HepG2 (cell line): ENCODE measurements at regions not wholly inside any gene's neighbourhood (a gene's known extent, or its start where the extent isn't known, plus 50 kb on each side); places are given as distances from the start of the nearest gene placed in this dataset.

Experiments
- ATAC-seq: fragments of 200-7000 bp; cut with Tn5 transposase; 3 replicates; pipeline ENCODE4 v1.9.1; 2020; ENCODE audit warnings: mild to moderate bottlenecking, moderate library complexity
- BruUV-seq: library from RNA; stranded (reverse); fragments of 400-500 nt; replicated peaks from 2 replicates; lab custom pipeline; 2021; lab: Mats Ljungman, UMichigan
- CTCF ChIA-PET: fragments of 300-600 bp; formaldehyde crosslinking; extraction: SDS; loops from one replicate; lab custom pipeline; 2021; ENCODE audit warnings: low total read pairs, inconsistent platforms, low intra/inter-chr PET ratio; lab: Yijun Ruan, JAX
- POLR2A ChIA-PET: fragments of 350-600 bp; sonication (Branson Sonifier 250); formaldehyde crosslinking; loops from one replicate; lab custom pipeline; 2020; ENCODE audit warnings: antibody characterized with exemption, inconsistent platforms; lab: Yijun Ruan, JAX
- DNase-seq: peaks from one replicate; pipeline ENCODE4 v3.0.0-alpha.2; 2015; ENCODE audit warnings: low spot score
- FAIRE-seq: peaks from 3 replicates; lab custom pipeline; 2011; peaks lifted over from hg19 to GRCh38; lab: Jason Lieb, UNC
- H2AFZ ChIP-seq: one replicate; pipeline ENCODE4 v1.6.1; 2011; ENCODE audit warnings: low read length, inconsistent platforms
- H3K27ac ChIP-seq: fragments of 300-600 bp; 3 replicates; pipeline ENCODE4 v1.8.0; 2011; ENCODE audit warnings: mixed run types, mild to moderate bottlenecking, mixed read lengths, low read length, inconsistent platforms; ENCODE audit not compliant: insufficient read depth; ENCODE audit errors: extremely low read length
- H3K27me3 ChIP-seq, 2 experiments: fragments of 200-600 bp in 1 of 2; 2 replicates in 1 of 2; 3 replicates in 1 of 2; pipeline versions ENCODE4 v1.6.0 to v1.8.0; 2011; ENCODE audit warnings: low read length in 2 of 2, mild to moderate bottlenecking in 2 of 2, moderate library complexity in 2 of 2, inconsistent platforms in 1 of 2; ENCODE audit not compliant: insufficient read depth in 2 of 2, control insufficient read depth in 1 of 2
- H3K36me3 ChIP-seq, 2 experiments: fragments of 200-600 bp in 1 of 2; replicated peaks in 1 of 2; 2 replicates in 1 of 2; 3 replicates in 1 of 2; pipeline versions ENCODE4 v1.5.1 to v1.8.0; 2011; ENCODE audit warnings: low read length in 2 of 2, inconsistent platforms in 1 of 2; ENCODE audit not compliant: insufficient read depth in 2 of 2, control insufficient read depth in 1 of 2
- H3K4me1 ChIP-seq: 2 replicates; pipeline ENCODE4 v1.5.1; 2012; ENCODE audit warnings: low read length, inconsistent platforms; ENCODE audit not compliant: insufficient read depth
- H3K4me2 ChIP-seq: 2 replicates; pipeline ENCODE4 v1.6.0; 2011; ENCODE audit warnings: low read depth, low read length, inconsistent platforms
- H3K4me3 ChIP-seq, 3 experiments: fragments of 200-600 bp in 1 of 3; sonication (generic), shearing (Covaris generic) in 1 of 3; replicated peaks in 1 of 3; 2 replicates each; pipeline ENCODE4 v1.5.1; 2011 to 2016; ENCODE audit warnings: low read length in 3 of 3, inconsistent platforms in 2 of 3, low read depth in 2 of 3, mild to moderate bottlenecking in 2 of 3, control low read depth in 1 of 3, mixed read lengths in 1 of 3; ENCODE audit not compliant: insufficient read depth in 1 of 3
- H3K79me2 ChIP-seq: one replicate; pipeline ENCODE4 v1.6.1; 2011; ENCODE audit warnings: low read length, inconsistent platforms; ENCODE audit not compliant: insufficient read depth
- H3K9ac ChIP-seq: 2 replicates; pipeline ENCODE4 v1.6.0; 2011; ENCODE audit warnings: mild to moderate bottlenecking, low read depth, low read length, inconsistent platforms; ENCODE audit not compliant: insufficient read depth
- H3K9me3 ChIP-seq: 2 replicates; pipeline ENCODE4 v1.5.1; 2012; ENCODE audit warnings: mild to moderate bottlenecking, low read length
- H4K20me1 ChIP-seq: 2 replicates; pipeline ENCODE4 v1.6.0; 2011; ENCODE audit warnings: inconsistent platforms, mild to moderate bottlenecking, low read length, moderate library complexity; ENCODE audit not compliant: insufficient read depth
- FOXA3 ChIP-seq: IDR thresholded peaks from 2 replicates; pipeline ENCODE4 v1.6.1; 2016; ENCODE audit warnings: missing genetic modification reagents, missing compliant biosample characterization
- FOXC1 ChIP-seq: sonication (generic); formaldehyde crosslinking; IDR thresholded peaks from 2 replicates; pipeline ENCODE4 v1.8.0; 2022; ENCODE audit warnings: mild to moderate bottlenecking, missing genetic modification reagents, borderline replicate concordance
- HNRNPL ChIP-seq: fragments of 200-400 bp; formaldehyde crosslinking; IDR thresholded peaks from 2 replicates; pipeline ENCODE4 v1.6.1; 2017; ENCODE audit warnings: mild to moderate bottlenecking, low read depth, low read length
- PAF1 ChIP-seq: IDR thresholded peaks from 2 replicates; pipeline ENCODE4 v1.6.1; 2016; ENCODE audit warnings: missing genetic modification reagents, missing compliant biosample characterization
- ZFP1 ChIP-seq: IDR thresholded peaks from 2 replicates; pipeline ENCODE4 v1.6.1; 2016
- ZNF264 ChIP-seq: sonication (generic); formaldehyde crosslinking; IDR thresholded peaks from 2 replicates; pipeline ENCODE4 v1.4.0; 2020; ENCODE audit warnings: missing genetic modification reagents
- ZNF335 ChIP-seq: sonication (generic); formaldehyde crosslinking; IDR thresholded peaks from 2 replicates; pipeline ENCODE4 v1.4.0; 2020; ENCODE audit warnings: missing genetic modification reagents
- ZNF451 ChIP-seq: sonication (generic); formaldehyde crosslinking; IDR thresholded peaks from 2 replicates; pipeline ENCODE4 v1.5.0; 2020; ENCODE audit warnings: mild to moderate bottlenecking, missing genetic modification reagents
- ZNF484 ChIP-seq: sonication (generic); formaldehyde crosslinking; IDR thresholded peaks from 2 replicates; pipeline ENCODE4 v1.5.1; 2020; ENCODE audit warnings: mild to moderate bottlenecking, low read depth, missing genetic modification reagents, borderline replicate concordance
- ZNF546 ChIP-seq: sonication (generic); formaldehyde crosslinking; conservative IDR thresholded peaks from 2 replicates; pipeline ENCODE4 v1.8.1; 2023; ENCODE audit warnings: mild to moderate bottlenecking, missing genetic modification reagents
- ZNF841 ChIP-seq: sonication (generic); formaldehyde crosslinking; IDR thresholded peaks from 2 replicates; pipeline ENCODE4 v1.8.1; 2023; ENCODE audit warnings: missing genetic modification reagents, borderline replicate concordance
- WGBS: methylation state at CpG from one replicate; pipeline ENCODE4 v1.1.6; 2017; ENCODE audit warnings: low lambda C conversion rate; 5-methylcytosine and 5-hydroxymethylcytosine counted together
- in situ Hi-C: cut with HindIII; loops from 2 replicates; pipeline ENCODE4 v1.10.0; 2017; ENCODE audit warnings: low pct_unique_long_range_greater_than_20kb; ENCODE audit not compliant: extremely low pct_ligation_motif_present
- intact Hi-C: fragments of 100-400 bp; cut with micrococcal nuclease; formaldehyde crosslinking; loops from one replicate; pipeline ENCODE4 v1.10.0; 2022; ENCODE audit not compliant: unreplicated experiment
- TF ChIP-seq, protein P1 (sequence below): sonication (generic); formaldehyde crosslinking; IDR thresholded peaks from 2 replicates; pipeline ENCODE4 v1.4.0; 2020; ENCODE audit warnings: missing genetic modification reagents; ENCODE audit errors: not compliant biosample characterization
- TF ChIP-seq, protein P2 (sequence below): sonication (generic); formaldehyde crosslinking; IDR thresholded peaks from 2 replicates; pipeline ENCODE4 v1.8.1; 2022; ENCODE audit warnings: mild to moderate bottlenecking, missing genetic modification reagents

DNA sequence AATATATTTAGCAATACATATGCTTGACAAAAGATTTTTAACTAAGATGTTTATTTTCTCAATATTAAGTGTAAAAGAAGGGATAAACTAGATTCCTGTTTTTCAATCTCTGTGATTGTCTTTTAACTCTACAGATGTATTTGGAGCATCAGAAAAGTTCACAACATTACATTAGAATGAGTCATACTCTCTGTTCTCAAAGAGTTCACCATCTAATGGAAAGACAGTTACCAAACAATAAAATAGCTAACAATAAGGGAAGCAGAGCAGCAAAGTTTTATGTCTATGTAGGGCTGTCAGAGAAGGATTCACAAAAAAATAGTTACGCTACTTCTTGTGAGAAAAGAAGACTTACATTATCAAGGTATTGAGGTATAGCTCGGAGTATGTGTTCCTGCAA, 109.2 kb upstream of the MAP2 start:
- FAIRE-seq (no peak), DNase-seq (no peak), ATAC-seq (no peak)
- Histone ChIP-seq H3K4me2 (no peak overlapping the region), H3K9me3 (no peaks in the 10 kb centered on the region), H3K79me2 (no peaks in the 10 kb centered on the region), H3K4me1 (no peaks in the 10 kb centered on the region), H3K4me3 (no peak overlapping the region), H3K36me3 (no peaks in the 10 kb centered on the region), H2AFZ (no peak overlapping the region), H4K20me1 (no peaks in the 10 kb centered on the region), H3K9ac (no peak overlapping the region), H3K27me3 (no peaks in the 10 kb centered on the region), H3K27ac (no peak overlapping the region)
- no TSS peak for BruUV-seq
- TF ChIP-seq HNRNPL (no peak), ZNF546 (CRISPR knock-in tag) (no peak)
- WGBS, result 17% methylated on average over 2 of the region's 2 CpGs
- in situ Hi-C loops, result no loop called here
- ChIA-PET POLR2A (no interaction called here), CTCF (no interaction called here)
- intact Hi-C loops, result no loop called here

DNA sequence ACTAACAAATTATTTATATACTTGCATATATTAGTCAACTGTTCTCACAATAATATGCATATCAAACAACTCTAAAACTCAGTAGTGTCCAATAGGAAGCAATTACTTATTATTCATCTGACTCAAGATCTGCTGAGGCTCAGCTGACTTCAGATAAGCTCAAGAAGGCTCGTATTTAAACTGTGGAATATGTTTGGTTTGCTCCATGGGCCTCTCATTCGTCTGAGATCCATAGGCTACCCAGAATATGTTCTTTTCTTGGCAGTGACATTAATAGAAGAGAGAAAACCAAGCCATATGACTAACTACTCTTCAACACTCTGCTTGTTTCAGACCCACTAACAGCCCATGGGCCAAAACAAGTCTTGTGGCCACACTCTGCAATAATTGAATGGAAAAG, 107.7 kb upstream of the MAP2 start:
- 0% methylated on average over 2 of the region's 2 CpGs for WGBS
- intact Hi-C loops, result no loop called here
- no peaks in the 10 kb centered on the region for H3K27me3 ChIP-seq
- POLR2A ChIA-PET, result no interaction called here
- no peaks in the 10 kb centered on the region for H3K79me2 ChIP-seq
- no peak overlapping the region for H2AFZ ChIP-seq
- no peaks in the 10 kb centered on the region for H3K36me3 ChIP-seq
- in situ Hi-C loops, result no loop called here
- H3K27ac ChIP-seq, result no peak overlapping the region
- CTCF ChIA-PET, result no interaction called here
- ATAC-seq (no peak), DNase-seq (no peak), FAIRE-seq (no peak)
- H3K4me1 ChIP-seq, result no peaks in the 10 kb centered on the region
- H3K4me3 ChIP-seq, result no peak overlapping the region
- no peak overlapping the region for H3K9ac ChIP-seq
- BruUV-seq, result no TSS peak
- H3K4me2 ChIP-seq, result no peak overlapping the region
- no peaks in the 10 kb centered on the region for H4K20me1 ChIP-seq
- no peaks in the 10 kb centered on the region for H3K9me3 ChIP-seq
- no peak for TF ChIP-seq FOXC1 (CRISPR knock-in tag)
- no peak for TF ChIP-seq ZNF451 (CRISPR knock-in tag)
- no peak for TF ChIP-seq ZNF264 (CRISPR knock-in tag)
- TF ChIP-seq, protein P1, sequence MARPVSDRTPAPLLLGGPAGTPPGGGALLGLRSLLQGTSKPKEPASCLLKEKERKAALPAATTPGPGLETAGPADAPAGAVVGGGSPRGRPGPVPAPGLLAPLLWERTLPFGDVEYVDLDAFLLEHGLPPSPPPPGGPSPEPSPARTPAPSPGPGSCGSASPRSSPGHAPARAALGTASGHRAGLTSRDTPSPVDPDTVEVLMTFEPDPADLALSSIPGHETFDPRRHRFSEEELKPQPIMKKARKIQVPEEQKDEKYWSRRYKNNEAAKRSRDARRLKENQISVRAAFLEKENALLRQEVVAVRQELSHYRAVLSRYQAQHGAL, result no peak
- no peak for TF ChIP-seq ZNF335 (CRISPR knock-in tag)
- TF ChIP-seq ZNF484 (CRISPR knock-in tag), result no peak
- TF ChIP-seq ZFP1 (CRISPR knock-in tag), result no peak
- no peak for TF ChIP-seq FOXA3
- TF ChIP-seq, protein P2, sequence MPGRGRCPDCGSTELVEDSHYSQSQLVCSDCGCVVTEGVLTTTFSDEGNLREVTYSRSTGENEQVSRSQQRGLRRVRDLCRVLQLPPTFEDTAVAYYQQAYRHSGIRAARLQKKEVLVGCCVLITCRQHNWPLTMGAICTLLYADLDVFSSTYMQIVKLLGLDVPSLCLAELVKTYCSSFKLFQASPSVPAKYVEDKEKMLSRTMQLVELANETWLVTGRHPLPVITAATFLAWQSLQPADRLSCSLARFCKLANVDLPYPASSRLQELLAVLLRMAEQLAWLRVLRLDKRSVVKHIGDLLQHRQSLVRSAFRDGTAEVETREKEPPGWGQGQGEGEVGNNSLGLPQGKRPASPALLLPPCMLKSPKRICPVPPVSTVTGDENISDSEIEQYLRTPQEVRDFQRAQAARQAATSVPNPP (CRISPR knock-in tag), result no peak
- no peak for TF ChIP-seq ZNF841 (CRISPR knock-in tag)
- TF ChIP-seq PAF1 (CRISPR knock-in tag), result no peak
